ENCODE measurements at regions not wholly inside any gene's neighbourhood (a gene's known extent, or its start where the extent isn't known, plus 50 kb on each side); places are given as distances from the start of the nearest gene placed in this dataset.

DNA sequence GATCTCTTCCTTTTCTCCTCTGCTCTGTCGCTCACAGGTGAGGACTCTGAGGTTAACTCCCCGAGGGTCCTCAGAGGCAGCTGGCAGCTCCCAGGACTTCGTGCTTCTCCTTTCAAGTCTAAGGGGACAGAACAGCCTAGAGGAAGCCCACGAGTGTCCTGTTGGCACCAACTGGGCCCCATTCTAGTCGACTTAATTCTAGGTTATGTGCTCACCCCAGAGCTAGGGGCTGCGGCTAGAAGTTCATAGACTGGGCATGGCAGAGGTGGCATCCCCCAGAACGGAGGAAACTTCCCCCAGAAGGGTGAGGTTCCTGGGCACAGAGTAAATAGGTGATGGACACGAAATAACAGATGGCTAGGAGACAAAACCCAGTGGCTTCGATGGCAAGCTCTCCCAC, 259.4 kb downstream of the TEX36 start:
- TF ChIP-seq SIN3A (IDR thresholded peaks at IDR 0.05; ENCODE audit: borderline replicate concordance, low read depth, low read length), result no peak
- no peak for TF ChIP-seq EP300 (IDR thresholded peaks at IDR 0.05; ENCODE audit: borderline replicate concordance in 1 of 2, low read depth in 1 of 2, low read length in 1 of 2)
- TF ChIP-seq JUND (IDR thresholded peaks at IDR 0.05), result no peak
- TF ChIP-seq POLR2AphosphoS5 (IDR thresholded peaks at IDR 0.05; ENCODE audit: low read depth, low read length), result no peak
- TF ChIP-seq REST (IDR thresholded peaks at IDR 0.05; ENCODE audit: low read depth, low read length), result no peak
- TF ChIP-seq CTCF (IDR thresholded peaks at IDR 0.05), result no peak
- TF ChIP-seq RFX5 (IDR thresholded peaks at IDR 0.05; ENCODE audit: low read length), result no peak
- TF ChIP-seq TAF1 (IDR thresholded peaks at IDR 0.05; ENCODE audit: borderline replicate concordance, low read depth, low read length), result no peak

Data from SK-N-SH (cell line).